HG03103 (cell line): ENCODE measurements at regions not wholly inside any gene's neighbourhood (a gene's known extent, or its start where the extent isn't known, plus 50 kb on each side); places are given as distances from the start of the nearest gene placed in this dataset.

Experiments used
- ATAC-seq: cut with Tn5 transposase; IDR thresholded peaks from one replicate; pipeline ENCODE4 v1.9.1; 2021; ENCODE audit warnings: low read depth; ENCODE audit not compliant: unreplicated experiment

- ATAC-seq, result no peak
Observed at GRCh38 chr4:14868426-14869395, 133.6 kb upstream of the CPEB2 start.

GRCh38 chr4:14871676-14872430, 130.4 kb upstream of the CPEB2 start:
- ATAC-seq, result no peak

GRCh38 chr4:14874990-14875389, 127.3 kb upstream of the CPEB2 start:
- peak; percentile 45 for ATAC-seq

- ATAC-seq, result peak; percentile 33
Observed at GRCh38 chr4:14877246-14878225, 124.7 kb upstream of the CPEB2 start.

GRCh38 chr4:14878681-14879080, 123.6 kb upstream of the CPEB2 start:
- no peak for ATAC-seq

GRCh38 chr4:14879683-14880082, 122.6 kb upstream of the CPEB2 start:
- no peak for ATAC-seq

GRCh38 chr4:14880805-14881204, 121.5 kb upstream of the CPEB2 start:
- ATAC-seq, result no peak

- ATAC-seq, result no peak
Observed at GRCh38 chr4:14883166-14883565, 119.1 kb upstream of the CPEB2 start.

GRCh38 chr4:14883661-14884060, 118.6 kb upstream of the CPEB2 start:
- no peak for ATAC-seq

GRCh38 chr4:14887842-14888433, 114.3 kb upstream of the CPEB2 start:
- no peak for ATAC-seq

- no peak for ATAC-seq
Observed at GRCh38 chr4:14888790-14889572, 113.3 kb upstream of the CPEB2 start.

- ATAC-seq, result no peak
Observed at GRCh38 chr4:14892563-14892962, 109.7 kb upstream of the CPEB2 start.

GRCh38 chr4:14893713-14894112, 108.6 kb upstream of the CPEB2 start:
- ATAC-seq, result no peak

GRCh38 chr4:14894392-14895292, 107.6 kb upstream of the CPEB2 start:
- ATAC-seq, result no peak

- ATAC-seq, result no peak
Observed at GRCh38 chr4:14896656-14897175, 105.6 kb upstream of the CPEB2 start.

- ATAC-seq, result no peak
Observed at GRCh38 chr4:14897217-14897616, 105.1 kb upstream of the CPEB2 start.

GRCh38 chr4:14898989-14899388, 103.3 kb upstream of the CPEB2 start:
- ATAC-seq, result no peak

- no peak for ATAC-seq
Observed at GRCh38 chr4:14902342-14902741, 99.9 kb upstream of the CPEB2 start.
